Medulla oblongata (tissue), 1 donor: ENCODE measurements at regions not wholly inside any gene's neighbourhood (a gene's known extent, or its start where the extent isn't known, plus 50 kb on each side); places are given as distances from the start of the nearest gene placed in this dataset.

Experiments
- DNase-seq: peaks from one replicate; pipeline ENCODE4 v3.0.0-alpha.2; 2015; ENCODE audit errors: extremely low spot score

- DNase-seq: peak; percentile 68
Observed at GRCh38 chr9:108720191-108720642, 135.6 kb downstream of the ACTL7B start.

DNA sequence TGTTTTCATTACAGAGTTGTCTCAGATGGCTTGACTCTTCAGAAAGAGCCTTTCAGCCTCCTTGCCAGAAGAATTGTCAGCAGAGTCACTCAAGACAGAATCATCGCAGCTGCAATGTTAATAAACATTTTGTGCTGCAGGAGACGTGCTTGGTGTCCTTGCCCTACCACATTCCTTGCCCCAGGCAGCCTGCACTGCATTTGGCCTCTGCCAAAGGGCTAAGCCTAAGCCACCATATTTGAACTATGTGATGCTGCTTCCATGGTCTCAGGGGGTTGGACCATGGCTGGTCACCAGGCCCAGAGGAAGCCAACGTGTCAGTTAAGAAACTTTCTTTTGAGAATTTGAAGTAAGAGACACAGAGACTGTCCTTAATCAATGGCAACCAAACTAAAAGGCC, 145.4 kb downstream of the ACTL7B start:
- DNase-seq: no peak

GRCh38 chr9:108709997-108710396, 145.8 kb downstream of the ACTL7B start:
- no peak for DNase-seq

DNA sequence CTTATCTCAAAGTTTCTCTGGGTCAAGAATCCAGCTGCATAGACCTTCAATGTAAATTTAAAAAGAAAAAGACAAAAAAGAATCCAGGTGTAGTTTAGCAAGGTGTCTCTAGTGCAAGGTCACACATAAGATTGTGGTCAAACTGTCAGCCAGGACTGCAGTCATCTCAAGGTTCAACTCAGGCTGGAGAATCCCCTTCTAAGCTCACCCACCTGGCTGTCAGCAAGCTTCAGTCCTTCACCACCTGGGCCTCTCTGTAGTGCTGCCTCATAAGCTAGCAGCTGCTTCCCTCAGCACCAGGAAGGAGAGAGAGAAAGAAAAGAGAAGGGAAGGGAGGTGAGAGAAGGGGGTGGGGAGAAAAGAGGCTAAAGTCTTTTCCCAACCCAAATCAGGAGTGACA, 146.7 kb downstream of the ACTL7B start:
- no peak for DNase-seq

DNA sequence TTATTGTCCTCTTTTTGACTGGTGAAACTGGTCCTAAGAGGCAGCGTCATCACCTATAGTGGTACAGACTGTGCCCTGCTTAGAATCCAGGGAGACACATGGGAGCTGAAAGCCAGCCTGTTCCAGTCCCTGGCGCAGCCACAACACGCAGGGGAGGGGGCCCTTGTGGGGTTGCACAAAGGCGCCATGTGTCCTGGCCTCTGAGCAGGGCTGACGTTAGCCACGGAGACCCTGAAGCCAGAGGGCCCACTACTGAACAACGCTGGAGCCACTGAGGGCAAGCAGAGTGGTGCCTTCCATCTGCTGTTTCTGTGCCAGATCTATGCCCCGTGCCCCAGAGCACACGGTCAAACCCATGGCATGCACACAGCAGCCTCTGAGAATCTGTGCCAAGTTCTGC, 147.3 kb downstream of the ACTL7B start:
- DNase-seq: peak; percentile 70

GRCh38 chr9:108707120-108707519, 148.7 kb downstream of the ACTL7B start:
- no peak for DNase-seq

GRCh38 chr9:108704156-108704852, 151.5 kb downstream of the ACTL7B start:
- DNase-seq: no peak

DNA sequence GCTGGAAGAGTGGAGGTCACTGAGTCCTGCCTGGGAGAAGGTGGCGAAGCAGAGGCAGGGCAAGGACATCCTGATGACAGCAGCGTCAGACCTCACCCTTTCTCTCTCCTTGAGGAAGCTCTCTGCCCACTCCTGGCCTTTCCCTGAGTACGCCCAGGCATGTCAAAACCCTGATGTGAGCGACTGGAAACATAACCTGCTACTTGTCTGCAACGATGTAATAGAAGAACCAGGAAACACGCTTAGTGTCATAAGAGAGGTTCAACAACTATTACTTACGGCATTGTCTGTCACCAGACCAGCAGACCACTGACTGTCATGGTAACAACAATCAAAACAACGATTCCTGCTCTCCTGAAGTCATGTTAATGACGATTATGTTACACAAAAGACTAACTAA, 152.4 kb downstream of the ACTL7B start:
- DNase-seq: no peak

DNA sequence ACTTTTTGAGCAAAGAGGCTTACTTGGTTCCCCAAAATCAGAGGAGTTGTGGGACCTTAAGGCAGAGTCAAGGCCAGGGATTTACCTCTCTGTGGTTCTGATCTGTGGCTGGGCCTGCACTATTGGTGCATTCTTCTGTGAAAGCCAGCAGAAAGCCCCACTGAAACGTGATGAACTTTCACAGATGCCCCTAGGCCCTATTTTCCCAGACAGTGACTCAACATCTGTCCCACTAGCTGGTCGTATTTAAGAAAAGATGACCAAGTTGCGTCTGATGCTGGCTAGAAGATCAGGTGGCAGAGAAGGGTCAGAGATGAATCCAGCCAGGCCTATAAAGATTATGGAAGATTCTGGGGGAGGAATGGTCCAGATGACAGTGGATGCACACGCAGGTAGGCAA, 153.1 kb downstream of the ACTL7B start:
- no peak for DNase-seq

GRCh38 chr9:108698801-108699200, 157.0 kb downstream of the ACTL7B start:
- DNase-seq: no peak

GRCh38 chr9:108698231-108698630, 157.6 kb downstream of the ACTL7B start:
- no peak for DNase-seq

GRCh38 chr9:108696156-108696555, 159.6 kb downstream of the ACTL7B start:
- DNase-seq: no peak

DNA sequence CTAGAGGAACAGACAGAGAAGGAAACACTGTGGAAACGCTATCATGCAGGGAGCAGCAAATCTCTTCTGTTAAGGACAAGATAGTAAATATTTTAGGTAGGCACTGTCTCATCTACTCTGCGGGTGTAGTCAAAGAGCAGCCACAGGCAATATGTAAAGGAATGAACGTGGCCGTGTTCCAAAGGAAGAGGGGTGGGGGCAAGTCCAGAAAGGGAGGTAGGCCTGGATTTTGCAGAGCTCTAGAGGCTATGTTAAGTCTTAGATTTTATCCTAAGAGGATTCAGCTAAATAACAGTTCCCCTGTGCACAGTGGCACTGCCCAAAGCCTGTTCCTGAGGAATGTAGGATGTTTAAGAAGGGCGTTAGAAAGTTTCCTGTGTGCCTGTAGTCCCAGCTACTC, 161.6 kb downstream of the ACTL7B start:
- no peak for DNase-seq

DNA sequence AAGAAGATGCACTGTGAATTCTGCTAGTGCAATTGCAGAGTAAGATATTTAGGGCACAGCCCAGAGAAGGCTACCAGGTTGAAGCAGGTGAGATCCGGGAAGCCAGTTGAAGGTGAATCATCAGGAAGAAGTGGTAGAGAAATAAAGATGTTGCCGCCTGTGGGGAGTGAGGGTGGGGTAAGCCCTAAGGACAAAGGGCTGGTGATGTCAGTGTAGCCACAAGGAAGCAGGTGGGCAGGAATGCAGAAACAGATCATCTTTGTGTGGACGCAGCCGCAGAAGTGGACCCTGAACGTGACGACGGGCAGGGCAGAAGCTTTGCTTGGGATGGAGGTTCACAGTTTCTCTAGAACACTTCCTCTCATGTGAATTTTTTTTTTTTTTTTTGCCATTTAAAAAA, 164.2 kb downstream of the ACTL7B start:
- no peak for DNase-seq

DNA sequence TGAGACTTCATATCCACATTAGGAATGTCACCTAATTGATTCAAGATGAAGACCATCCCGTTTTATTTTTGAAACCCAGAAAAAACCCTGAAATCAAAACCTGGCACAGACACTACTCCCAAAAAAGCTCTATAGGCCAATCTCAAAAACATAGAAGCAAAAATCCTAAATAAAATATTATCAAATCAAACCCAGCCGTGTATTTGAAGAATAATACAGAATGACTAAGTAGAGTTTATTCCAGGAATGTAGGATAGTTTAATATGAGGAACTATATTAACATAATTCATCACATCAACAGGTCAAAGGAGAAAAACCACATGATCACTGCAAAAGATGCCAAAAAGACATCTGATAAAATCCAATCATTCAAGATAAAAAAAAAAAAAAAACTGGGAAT, 167.1 kb downstream of the ACTL7B start:
- DNase-seq: no peak

GRCh38 chr9:108688051-108688450, 167.7 kb downstream of the ACTL7B start:
- no peak for DNase-seq

- no peak for DNase-seq
Observed at GRCh38 chr9:108687006-108687987, 168.5 kb downstream of the ACTL7B start.

- DNase-seq: no peak
Observed at GRCh38 chr9:108684288-108685025, 171.3 kb downstream of the ACTL7B start.

GRCh38 chr9:108683245-108683644, 172.5 kb downstream of the ACTL7B start:
- DNase-seq: no peak

- no peak for DNase-seq
Observed at GRCh38 chr9:108681851-108682590, 173.8 kb downstream of the ACTL7B start.

GRCh38 chr9:108680946-108681345, 174.8 kb downstream of the ACTL7B start:
- no peak for DNase-seq
